ENCODE measurements at regions not wholly inside any gene's neighbourhood (a gene's known extent, or its start where the extent isn't known, plus 50 kb on each side); places are given as distances from the start of the nearest gene placed in this dataset.

GRCh38 chr10:110436554-110437350 is 61.0 kb upstream of the DUSP5 start:
- DNase-seq = no peak

- no peak for DNase-seq
These were observed 60.4 kb upstream of the DUSP5 start for GRCh38 chr10:110437351-110437605.

- DNase-seq = no peak
These were observed 59.9 kb upstream of the DUSP5 start for GRCh38 chr10:110437761-110438341.

- DNase-seq = no peak
These were observed 55.0 kb upstream of the DUSP5 start for GRCh38 chr10:110442746-110443145.

GRCh38 chr10:110443239-110444003 is 54.3 kb upstream of the DUSP5 start:
- DNase-seq = no peak

- no peak for DNase-seq
These were observed 53.7 kb upstream of the DUSP5 start for GRCh38 chr10:110444004-110444337.

- no peak for DNase-seq
These were observed 51.8 kb upstream of the DUSP5 start for GRCh38 chr10:110445871-110446270.

GRCh38 chr10:110446277-110446676 is 51.4 kb upstream of the DUSP5 start:
- no peak for DNase-seq

- no peak for DNase-seq
These were observed 50.6 kb upstream of the DUSP5 start for GRCh38 chr10:110446954-110447608.

- no peak for DNase-seq
These were observed 49.8 kb upstream of the DUSP5 start for GRCh38 chr10:110447886-110448285.

Data from T-helper 1 cell (primary cell).